ENCODE measurements at regions not wholly inside any gene's neighbourhood (a gene's known extent, or its start where the extent isn't known, plus 50 kb on each side); places are given as distances from the start of the nearest gene placed in this dataset.

GRCh38 chr14:85027681-85028370, 502.1 kb upstream of the FLRT2 start:
- Histone ChIP-seq H3K27ac (no peak overlapping the region), H3K4me1 (replicated peaks in 1 of 2) (no peaks in the 10 kb centered on the region), H3K36me3 (replicated peaks in 1 of 2) (no peaks in the 10 kb centered on the region), H3K4me3 (no peak overlapping the region), H3K27me3 (no peaks in the 10 kb centered on the region), H3K9me3 (replicated peaks in 1 of 3) (peaks cover 0 to 4% (median 0%) of the 10 kb centered on the region in 3 donors)
- 75 to 100% (median 88%) methylated on average over 2 of the region's 2 CpGs for WGBS, 4 donors
- TF ChIP-seq POLR2A (IDR thresholded peaks at IDR 0.05), result no peak
- no peak for TF ChIP-seq CTCF (IDR thresholded peaks at IDR 0.05)
- peak in 1 of 7 donors; percentile 48 for DNase-seq
- intact Hi-C loops (cut with DNase I), result no loop called here

- 85 to 95% (median 91%) methylated on average over 2 of the region's 2 CpGs for whole genome bisulfite sequencing, 4 donors
These were observed 492.5 kb upstream of the FLRT2 start for GRCh38 chr14:85037411-85037810.

GRCh38 chr14:85038526-85039352, 491.2 kb upstream of the FLRT2 start:
- TF ChIP-seq POLR2A (IDR thresholded peaks at IDR 0.05) (no peak), CTCF (IDR thresholded peaks at IDR 0.05) (no peak)
- Histone ChIP-seq H3K9me3 (replicated peaks in 1 of 3) (no peaks in the 10 kb centered on the region), H3K4me3 (no peak overlapping the region), H3K27me3 (no peaks in the 10 kb centered on the region), H3K4me1 (replicated peaks in 1 of 2) (peaks cover 0 to 5% of the 10 kb centered on the region in 2 donors), H3K36me3 (replicated peaks in 1 of 2) (no peaks in the 10 kb centered on the region), H3K27ac (no peak overlapping the region)
- intact Hi-C loops (cut with DNase I), result no loop called here
- 89 to 93% (median 92%) methylated on average over 7 of the region's 7 CpGs for WGBS, 4 donors
- no peak for DNase-seq

More at GRCh38 chr14:85037411-85037810, 492.5 kb upstream of the FLRT2 start:
- H3K4me1 ChIP-seq (replicated peaks in 1 of 2), result peaks cover 0 to 5% of the 10 kb centered on the region in 2 donors
- intact Hi-C loops (cut with DNase I), result no loop called here
- no peaks in the 10 kb centered on the region for H3K27me3 ChIP-seq
- no peaks in the 10 kb centered on the region for H3K9me3 ChIP-seq (replicated peaks in 1 of 3)
- H3K4me3 ChIP-seq, result no peak overlapping the region
- no peak for TF ChIP-seq CTCF (IDR thresholded peaks at IDR 0.05)
- no peak for TF ChIP-seq POLR2A (IDR thresholded peaks at IDR 0.05)
- H3K36me3 ChIP-seq (replicated peaks in 1 of 2), result no peaks in the 10 kb centered on the region
- DNase-seq, result no peak
- no peak overlapping the region for H3K27ac ChIP-seq

GRCh38 chr14:85039353-85039626, 490.7 kb upstream of the FLRT2 start:
- Histone ChIP-seq H3K9me3 (replicated peaks in 1 of 3) (no peaks in the 10 kb centered on the region), H3K27ac (no peak overlapping the region), H3K4me3 (no peak overlapping the region), H3K36me3 (replicated peaks in 1 of 2) (no peaks in the 10 kb centered on the region), H3K4me1 (replicated peaks in 1 of 2) (peaks cover 0 to 5% of the 10 kb centered on the region in 2 donors), H3K27me3 (no peaks in the 10 kb centered on the region)
- DNase-seq, result no peak
- intact Hi-C loops (cut with DNase I), result no loop called here
- TF ChIP-seq POLR2A (IDR thresholded peaks at IDR 0.05) (no peak), CTCF (IDR thresholded peaks at IDR 0.05) (no peak)
